CD4-positive, alpha-beta T cell (primary cell): ENCODE measurements at regions not wholly inside any gene's neighbourhood (a gene's known extent, or its start where the extent isn't known, plus 50 kb on each side); places are given as distances from the start of the nearest gene placed in this dataset.

Source experiments
- ATAC-seq: fragments of 200-7000 bp; cut with Tn5 transposase; one replicate; pipeline ENCODE4 v1.10.0; 2022; ENCODE audit warnings: mild to moderate bottlenecking; ENCODE audit not compliant: poor library complexity
- CTCF ChIA-PET: fragments of 350-600 bp; sonication (Branson Sonifier 250); formaldehyde crosslinking; loops from one replicate; lab custom pipeline; 2021; ENCODE audit warnings: antibody characterized with exemption, inconsistent platforms; lab: Charles Lee
- POLR2A ChIA-PET: fragments of 350-600 bp; sonication (Branson Sonifier 250); formaldehyde crosslinking; loops from one replicate; lab custom pipeline; 2021; ENCODE audit warnings: antibody characterized with exemption, inconsistent platforms; lab: Charles Lee
- DNase-seq, 14 experiments: peaks; one replicate each; pipeline ENCODE4 v3.0.0-alpha.2; 2013 to 2020; ENCODE audit warnings: mixed read lengths in 2 of 14
- H3K27ac ChIP-seq, 2 donors: one replicate each; pipeline versions ENCODE4 v1.5.1 to v1.7.0; 2013; ENCODE audit warnings: low read length in 2 of 2, low read depth in 1 of 2, mild to moderate bottlenecking in 1 of 2
- H3K27me3 ChIP-seq, 2 experiments: 1 replicate in 1 of 2; 2 replicates in 1 of 2; pipeline versions ENCODE4 v1.6.1 to v1.7.0; 2013; ENCODE audit warnings: low read length in 2 of 2, control low read depth in 1 of 2, mild to moderate bottlenecking in 1 of 2, moderate library complexity in 1 of 2; ENCODE audit not compliant: insufficient read depth in 2 of 2, control insufficient read depth in 1 of 2
- H3K36me3 ChIP-seq: one replicate; pipeline ENCODE4 v1.6.1; 2013; ENCODE audit warnings: low read length, control low read depth; ENCODE audit not compliant: insufficient read depth
- H3K4me1 ChIP-seq: one replicate; pipeline ENCODE4 v1.6.1; 2013; ENCODE audit warnings: low read length, control low read depth; ENCODE audit not compliant: insufficient read depth
- H3K4me3 ChIP-seq: one replicate; pipeline ENCODE4 v1.5.1; 2013; ENCODE audit warnings: mild to moderate bottlenecking, low read length, moderate library complexity
- H3K9me3 ChIP-seq, 2 experiments: 1 replicate in 1 of 2; 2 replicates in 1 of 2; pipeline versions ENCODE4 v1.6.1 to v1.7.0; 2013; ENCODE audit warnings: low read length in 2 of 2, mild to moderate bottlenecking in 2 of 2, control low read depth in 1 of 2, moderate library complexity in 1 of 2; ENCODE audit not compliant: control insufficient read depth in 1 of 2, insufficient read depth in 1 of 2
- H3K27ac Mint-ChIP-seq: one replicate; pipeline ENCODE4 v1.8.0; 2020; ENCODE audit warnings: mixed read lengths
- H3K27me3 Mint-ChIP-seq: one replicate; pipeline ENCODE4 v1.8.0; 2021; ENCODE audit warnings: mixed read lengths
- H3K36me3 Mint-ChIP-seq: one replicate; pipeline ENCODE4 v1.8.0; 2021; ENCODE audit warnings: low read depth, mixed read lengths
- H3K4me1 Mint-ChIP-seq: one replicate; pipeline ENCODE4 v1.8.0; 2021; ENCODE audit warnings: low read depth, mixed read lengths
- H3K4me3 Mint-ChIP-seq: one replicate; pipeline ENCODE4 v1.8.0; 2020; ENCODE audit warnings: mild to moderate bottlenecking, mixed read lengths
- H3K9me3 Mint-ChIP-seq: one replicate; pipeline ENCODE4 v1.8.0; 2020; ENCODE audit warnings: mixed read lengths
- intact Hi-C, 2 experiments: fragments of 100-400 bp; cut with DNase I in 1 of 2; cut with micrococcal nuclease in 1 of 2; formaldehyde crosslinking; loops; one replicate each; pipeline versions ENCODE4 v1.15.1 to v1.9.0; 2023 to 2025; cut with DNase I, micrococcal nuclease
- TF ChIP-seq, protein P1 (sequence below): fragments of 200-600 bp; IDR thresholded peaks from one replicate; pipeline ENCODE4 v1.8.0; 2022; ENCODE audit warnings: antibody characterized with exemption, mild to moderate bottlenecking

- TF ChIP-seq, protein P1, sequence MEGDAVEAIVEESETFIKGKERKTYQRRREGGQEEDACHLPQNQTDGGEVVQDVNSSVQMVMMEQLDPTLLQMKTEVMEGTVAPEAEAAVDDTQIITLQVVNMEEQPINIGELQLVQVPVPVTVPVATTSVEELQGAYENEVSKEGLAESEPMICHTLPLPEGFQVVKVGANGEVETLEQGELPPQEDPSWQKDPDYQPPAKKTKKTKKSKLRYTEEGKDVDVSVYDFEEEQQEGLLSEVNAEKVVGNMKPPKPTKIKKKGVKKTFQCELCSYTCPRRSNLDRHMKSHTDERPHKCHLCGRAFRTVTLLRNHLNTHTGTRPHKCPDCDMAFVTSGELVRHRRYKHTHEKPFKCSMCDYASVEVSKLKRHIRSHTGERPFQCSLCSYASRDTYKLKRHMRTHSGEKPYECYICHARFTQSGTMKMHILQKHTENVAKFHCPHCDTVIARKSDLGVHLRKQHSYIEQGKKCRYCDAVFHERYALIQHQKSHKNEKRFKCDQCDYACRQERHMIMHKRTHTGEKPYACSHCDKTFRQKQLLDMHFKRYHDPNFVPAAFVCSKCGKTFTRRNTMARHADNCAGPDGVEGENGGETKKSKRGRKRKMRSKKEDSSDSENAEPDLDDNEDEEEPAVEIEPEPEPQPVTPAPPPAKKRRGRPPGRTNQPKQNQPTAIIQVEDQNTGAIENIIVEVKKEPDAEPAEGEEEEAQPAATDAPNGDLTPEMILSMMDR, result no peak
- H3K36me3 Mint-ChIP-seq, result no peaks in the 10 kb centered on the region
- Histone ChIP-seq H3K4me3 (no peak overlapping the region), H3K27ac (no peak overlapping the region), H3K36me3 (no peaks in the 10 kb centered on the region), H3K4me1 (no peaks in the 10 kb centered on the region), H3K9me3 (no peaks in the 10 kb centered on the region), H3K27me3 (no peaks in the 10 kb centered on the region)
- H3K9me3 Mint-ChIP-seq, result no peaks in the 10 kb centered on the region
- ChIA-PET POLR2A (no interaction called here), CTCF (no interaction called here)
- no peak for DNase-seq
- no peak overlapping the region for H3K27ac Mint-ChIP-seq
- H3K4me1 Mint-ChIP-seq, result no peaks in the 10 kb centered on the region
- ATAC-seq, result no peak
- intact Hi-C loops, result no loop called here
- no peaks in the 10 kb centered on the region for H3K27me3 Mint-ChIP-seq
- no peak overlapping the region for H3K4me3 Mint-ChIP-seq
Measured at GRCh38 chr10:4586776-4587175, 239.2 kb upstream of the AKR1E2 start.

- H3K9me3 Mint-ChIP-seq, result no peaks in the 10 kb centered on the region
Measured at GRCh38 chr10:4581929-4582328, 244.1 kb upstream of the AKR1E2 start.

DNA sequence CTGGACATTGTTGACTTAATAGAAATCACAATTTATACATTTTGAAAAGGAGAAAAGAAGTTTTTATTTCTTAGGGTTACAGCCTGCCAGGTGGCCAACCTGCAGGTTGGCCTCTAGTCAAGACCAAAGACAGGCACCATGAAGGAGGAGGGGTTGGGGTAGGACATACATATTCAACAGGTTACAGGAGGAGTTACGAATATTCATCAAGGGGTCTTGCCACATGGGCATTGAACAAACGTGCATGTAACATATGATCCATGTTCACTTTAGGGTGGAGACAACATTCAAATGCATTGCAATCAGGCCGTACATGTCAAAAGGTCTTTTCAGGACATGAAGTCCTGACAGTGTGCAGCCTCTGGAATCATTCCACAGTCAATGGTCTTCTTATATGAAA is 246.2 kb upstream of the AKR1E2 start:
- Histone ChIP-seq H3K4me3 (no peak overlapping the region), H3K36me3 (no peaks in the 10 kb centered on the region), H3K9me3 (no peaks in the 10 kb centered on the region), H3K4me1 (no peaks in the 10 kb centered on the region), H3K27me3 (no peaks in the 10 kb centered on the region), H3K27ac (no peak overlapping the region)
- Mint-ChIP-seq H3K9me3 (no peaks in the 10 kb centered on the region), H3K4me1 (no peaks in the 10 kb centered on the region), H3K36me3 (no peaks in the 10 kb centered on the region), H3K27ac (no peak overlapping the region), H3K4me3 (no peak overlapping the region), H3K27me3 (peaks cover 8% of the 10 kb centered on the region)
- intact Hi-C loops, result no loop called here
- POLR2A ChIA-PET, result no interaction called here
- TF ChIP-seq, protein P1, result no peak
- CTCF ChIA-PET, result no interaction called here
- ATAC-seq (no peak), DNase-seq (no peak)

More at GRCh38 chr10:4581929-4582328, 244.1 kb upstream of the AKR1E2 start:
- intact Hi-C loops, result no loop called here
- Histone ChIP-seq H3K27me3 (no peaks in the 10 kb centered on the region), H3K36me3 (no peaks in the 10 kb centered on the region), H3K9me3 (no peaks in the 10 kb centered on the region), H3K4me3 (no peak overlapping the region), H3K27ac (no peak overlapping the region), H3K4me1 (no peaks in the 10 kb centered on the region)
- ATAC-seq (no peak), DNase-seq (no peak)
- TF ChIP-seq, protein P1, result no peak
- CTCF ChIA-PET, result no interaction called here
- Mint-ChIP-seq H3K36me3 (no peaks in the 10 kb centered on the region), H3K4me3 (no peak overlapping the region), H3K27ac (no peak overlapping the region), H3K27me3 (peaks cover 8% of the 10 kb centered on the region), H3K4me1 (no peaks in the 10 kb centered on the region)
- POLR2A ChIA-PET, result no interaction called here
